DMS 273 (cell line): ENCODE measurements at regions not wholly inside any gene's neighbourhood (a gene's known extent, or its start where the extent isn't known, plus 50 kb on each side); places are given as distances from the start of the nearest gene placed in this dataset.
"Not testable (repeated sequence)": the region's sequence is repeated elsewhere in the genome, so short reads cannot be mapped to it uniquely, and the experiment has no call there.

ENCODE experiments used
- DNase-seq: peaks from one replicate; lab custom pipeline; 2025; ENCODE audit not compliant: unreplicated experiment; lab: John Stamatoyannopoulos, UW

GRCh38 chr11:23455321-23455891 is 595.1 kb upstream of the CCDC179 start:
- DNase-seq = no peak

- DNase-seq = no peak
Observed at GRCh38 chr11:23457641-23458040, 597.4 kb upstream of the CCDC179 start.

- DNase-seq = no peak
Observed at GRCh38 chr11:23471878-23472277, 611.6 kb upstream of the CCDC179 start.

- no peak for DNase-seq
Observed at GRCh38 chr11:23473782-23474181, 613.5 kb upstream of the CCDC179 start.

- no peak for DNase-seq
Observed at GRCh38 chr11:23480736-23481135, 620.5 kb upstream of the CCDC179 start.

- not testable (repeated sequence) for DNase-seq
Observed at GRCh38 chr11:23484146-23484545, 623.9 kb upstream of the CCDC179 start.

GRCh38 chr11:23484618-23485017 is 624.3 kb upstream of the CCDC179 start:
- DNase-seq = not testable (repeated sequence)

- no peak for DNase-seq
Observed at GRCh38 chr11:23490557-23491235, 630.4 kb upstream of the CCDC179 start.

- no peak for DNase-seq
Observed at GRCh38 chr11:23494981-23495380, 634.7 kb upstream of the CCDC179 start.

- no peak for DNase-seq
Observed at GRCh38 chr11:23496340-23496739, 636.1 kb upstream of the CCDC179 start.

- DNase-seq = no peak
Observed at GRCh38 chr11:23497040-23497439, 636.8 kb upstream of the CCDC179 start.

GRCh38 chr11:23502389-23502788 is 642.1 kb upstream of the CCDC179 start:
- DNase-seq = no peak

- DNase-seq = no peak
Observed at GRCh38 chr11:23502826-23503225, 642.6 kb upstream of the CCDC179 start.

GRCh38 chr11:23509023-23509422 is 648.7 kb upstream of the CCDC179 start:
- DNase-seq = no peak

GRCh38 chr11:23509821-23510220 is 649.5 kb upstream of the CCDC179 start:
- DNase-seq = no peak

- no peak for DNase-seq
Observed at GRCh38 chr11:23519194-23519593, 658.9 kb upstream of the CCDC179 start.

- DNase-seq = no peak
Observed at GRCh38 chr11:23520226-23520960, 660.1 kb upstream of the CCDC179 start.

GRCh38 chr11:23536907-23537306 is 676.6 kb upstream of the CCDC179 start:
- DNase-seq = no peak

GRCh38 chr11:23539556-23539955 is 679.3 kb upstream of the CCDC179 start:
- no peak for DNase-seq

- peak; percentile 48 for DNase-seq
Observed at GRCh38 chr11:23540101-23540561, 679.9 kb upstream of the CCDC179 start.

- no peak for DNase-seq
Observed at GRCh38 chr11:23542189-23542588, 681.9 kb upstream of the CCDC179 start.

- no peak for DNase-seq
Observed at GRCh38 chr11:23542816-23543215, 682.5 kb upstream of the CCDC179 start.
